ENCODE measurements at regions not wholly inside any gene's neighbourhood (a gene's known extent, or its start where the extent isn't known, plus 50 kb on each side); places are given as distances from the start of the nearest gene placed in this dataset.

DNA sequence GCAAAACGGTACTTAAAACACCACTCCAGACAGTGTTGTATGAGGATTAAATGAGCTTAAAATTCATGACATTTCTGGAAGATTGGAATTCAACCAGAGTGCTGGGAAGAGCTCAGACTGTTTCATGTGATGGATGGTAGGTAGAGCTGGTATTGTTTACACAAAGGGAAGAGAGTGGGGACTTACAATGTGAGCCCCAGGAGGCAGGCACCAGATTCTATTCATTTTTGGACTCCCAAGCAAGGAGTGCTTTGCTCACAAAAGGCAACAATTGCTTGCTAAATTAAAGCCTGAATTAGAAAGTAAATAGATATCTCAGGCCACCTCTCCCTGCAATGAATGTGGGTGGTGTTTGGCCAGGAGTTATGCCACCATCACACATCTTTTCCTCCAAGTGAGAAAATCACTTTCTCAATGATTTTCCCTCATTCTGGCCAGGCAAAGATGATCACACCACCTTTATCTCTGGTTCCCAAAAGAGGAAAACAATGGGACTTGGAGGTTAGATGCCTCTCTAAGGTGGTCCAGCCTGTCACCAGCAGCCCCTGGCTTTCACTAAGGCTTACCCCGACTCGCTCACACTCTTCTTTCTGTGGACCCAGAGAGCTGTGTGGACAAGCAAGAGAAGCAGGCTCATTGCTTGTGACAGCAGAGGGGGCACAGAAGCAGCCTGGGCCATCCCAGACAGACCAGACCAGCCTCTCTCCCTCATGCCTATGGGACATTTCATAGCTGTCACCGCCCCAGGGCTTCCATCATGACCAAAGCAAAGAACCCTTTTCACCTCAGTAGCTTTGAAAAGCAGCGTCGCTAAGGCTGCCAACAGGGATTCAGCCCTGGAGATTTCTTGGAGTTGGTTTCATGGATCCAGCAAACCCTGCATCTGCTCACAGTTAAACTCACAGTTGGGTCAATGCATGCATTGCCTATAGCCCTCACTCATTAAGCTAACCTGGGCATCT, 63.5 kb upstream of the DRD2 start:
- Histone ChIP-seq H4K20me1 (replicated peaks in 1 of 2; ENCODE audit: control insufficient read depth in 1 of 2, insufficient read depth in 2 of 2, low read length in 2 of 2) (no peaks in the 10 kb centered on the region), H4K8ac (ENCODE audit: extremely low read depth, insufficient read depth, low read length) (no peak overlapping the region), H3K4me3 (ENCODE audit: extremely low read depth in 1 of 4, insufficient read depth in 2 of 4, low read depth in 3 of 4, low read length in 4 of 4) (no peak overlapping the region; a peak in 1 of 8 replicates), H3K4ac (replicated peaks; ENCODE audit: insufficient read length, low read depth, low read length) (no peak overlapping the region), H3K4me2 (ENCODE audit: insufficient read depth in 1 of 2, low read depth in 2 of 2, low read length in 2 of 2) (peak overlapping the region in 1 of 2 experiments; percentile 28; a peak in 2 of 4 replicates), H3K9ac (replicated peaks in 1 of 4; ENCODE audit: extremely low read depth in 1 of 4, low read depth in 3 of 4, low read length in 3 of 4) (no peak overlapping the region), H3K23ac (ENCODE audit: insufficient read length) (no peak overlapping the region), H2BK20ac (ENCODE audit: low read length) (peak overlapping the region; percentile 24; the same call in 1 of the 2 replicates), H3K18ac (ENCODE audit: extremely low read depth, low read length) (no peak overlapping the region), H3K36me3 (ENCODE audit: control insufficient read depth in 2 of 4, insufficient read depth in 4 of 4, low read length in 3 of 4) (no peaks in the 10 kb centered on the region), H4K91ac (replicated peaks; ENCODE audit: insufficient read length, low read length) (no peak overlapping the region), H2BK120ac (replicated peaks; ENCODE audit: low read depth, low read length) (no peak overlapping the region), H3K14ac (ENCODE audit: insufficient read length) (no peak overlapping the region), H3K56ac (replicated peaks; ENCODE audit: insufficient read length, low read depth, low read length) (no peak overlapping the region), H3K79me2 (ENCODE audit: control insufficient read depth in 1 of 2, insufficient read depth in 2 of 2, low read length in 2 of 2) (no peaks in the 10 kb centered on the region), H3K9me3 (ENCODE audit: insufficient read depth in 2 of 2, low read depth in 1 of 2, low read length in 1 of 2) (no peaks in the 10 kb centered on the region), H2AFZ (ENCODE audit: low read length) (no peak overlapping the region), H2BK5ac (ENCODE audit: low read depth, low read length) (no peak overlapping the region), H3K79me1 (ENCODE audit: low read depth, low read length) (no peaks in the 10 kb centered on the region), H2BK15ac (ENCODE audit: low read length) (no peak overlapping the region), H2AK5ac (ENCODE audit: low read depth, low read length) (no peak overlapping the region), H3K27ac (ENCODE audit: low read depth, low read length) (no peak overlapping the region), H2BK12ac (ENCODE audit: low read depth, low read length) (no peak overlapping the region; the same call in 1 of the 2 replicates), H4K5ac (ENCODE audit: insufficient read length, low read depth, low read length) (no peak overlapping the region), H3K4me1 (replicated peaks in 1 of 4; ENCODE audit: control insufficient read depth in 3 of 4, insufficient read depth in 4 of 4, low read length in 3 of 4) (peaks cover 10 to 23% (median 13%) of the 10 kb centered on the region in 4 experiments), H3K27me3 (replicated peaks in 1 of 4; ENCODE audit: control insufficient read depth in 3 of 4, extremely low read depth in 1 of 4, insufficient read depth in 3 of 4, low read length in 3 of 4) (peaks cover 0 to 19% (median 12%) of the 10 kb centered on the region in 4 experiments; a peak in 4 of 7 replicates), H3K23me2 (ENCODE audit: low read depth, low read length) (no peaks in the 10 kb centered on the region)
- ChIA-PET POLR2A (ENCODE audit: partially characterized antibody) (interaction anchor here (1.4 kb wide), 1 partner anchor 8 kb away, joined by 3 read pairs; no protein-coding TSS in a partner anchor), CTCF (ENCODE audit: partially characterized antibody) (interaction anchor here (0.9 to 5.9 kb wide), 18 partner anchors 10 to 1496 kb away, joined by 3 to 70 read pairs (median 4); partner anchors contain the start of gene ANKK1)
- FAIRE-seq (no peak), DNase-seq (ENCODE audit: low read depth in 1 of 2, low spot score in 2 of 2) (no peak)
- WGBS, 2 experiments (ENCODE audit: extremely low coverage in 1 of 2, insufficient coverage in 1 of 2, insufficient read length in 1 of 2, insufficient replicate concordance in 2 of 2, low coverage in 1 of 2, low lambda C conversion rate in 2 of 2, missing lambda C conversion rate in 1 of 2): 86% methylated on average over 6 of the region's 6 CpGs; no CpG with 5 or more reads in 1 of the 2 experiments
- TF ChIP-seq CTBP2 (IDR thresholded peaks at IDR 0.05; ENCODE audit: borderline replicate concordance, insufficient read depth, insufficient read length, low read length) (no peak), RNF2 (IDR thresholded peaks at IDR 0.05; ENCODE audit: borderline replicate concordance, low read depth, low read length, missing control alignments, poor library complexity, severe bottlenecking) (no peak), TCF12 (IDR thresholded peaks at IDR 0.05; ENCODE audit: low read depth, low read length) (no peak), HDAC6 (IDR thresholded peaks at IDR 0.05; ENCODE audit: low read depth, low read length) (no peak), FOSL1 (IDR thresholded peaks at IDR 0.05; ENCODE audit: insufficient read depth, low read depth, low read length) (no peak), POU5F1 (IDR thresholded peaks at IDR 0.05; ENCODE audit: low read depth, low read length) (no peak), CBX8 (IDR thresholded peaks at IDR 0.05; ENCODE audit: borderline replicate concordance, low read depth, low read length) (no peak), CHD1 (IDR thresholded peaks at IDR 0.05; ENCODE audit: low read depth, low read length) (no peak)

Measured in H1 (cell line).